ENCODE measurements at regions not wholly inside any gene's neighbourhood (a gene's known extent, or its start where the extent isn't known, plus 50 kb on each side); places are given as distances from the start of the nearest gene placed in this dataset.

GRCh38 chr13:100827489-100828176, 153.0 kb upstream of the TMTC4 start:
- DNase-seq (ENCODE audit: low read depth): no peak
- in situ Hi-C loops (cut with HindIII; ENCODE audit: low pct_unique_long_range_greater_than_20kb, low sequenced_read_pairs): no loop called here

GRCh38 chr13:100826441-100826840, 151.8 kb upstream of the TMTC4 start:
- DNase-seq (ENCODE audit: low read depth): no peak
- in situ Hi-C loops (cut with HindIII; ENCODE audit: low pct_unique_long_range_greater_than_20kb, low sequenced_read_pairs): no loop called here

- in situ Hi-C loops (cut with HindIII; ENCODE audit: low pct_unique_long_range_greater_than_20kb, low sequenced_read_pairs): no loop called here
- no peak for DNase-seq (ENCODE audit: low read depth)
Measured at GRCh38 chr13:100825557-100825956, 151.0 kb upstream of the TMTC4 start.

- in situ Hi-C loops (cut with HindIII; ENCODE audit: low pct_unique_long_range_greater_than_20kb, low sequenced_read_pairs): no loop called here
- no peak for DNase-seq (ENCODE audit: low read depth)
Measured at GRCh38 chr13:100824366-100824765, 149.8 kb upstream of the TMTC4 start.

- in situ Hi-C loops (cut with HindIII; ENCODE audit: low pct_unique_long_range_greater_than_20kb, low sequenced_read_pairs): no loop called here
- DNase-seq (ENCODE audit: low read depth): no peak
Measured at GRCh38 chr13:100823448-100823847, 148.9 kb upstream of the TMTC4 start.

- in situ Hi-C loops (cut with HindIII; ENCODE audit: low pct_unique_long_range_greater_than_20kb, low sequenced_read_pairs): no loop called here
- DNase-seq (ENCODE audit: low read depth): no peak
Measured at GRCh38 chr13:100822871-100823443, 148.4 kb upstream of the TMTC4 start.

- DNase-seq (ENCODE audit: low read depth): no peak
Measured at GRCh38 chr13:100818711-100819110, 144.1 kb upstream of the TMTC4 start.

GRCh38 chr13:100817928-100818327, 143.3 kb upstream of the TMTC4 start:
- in situ Hi-C loops (cut with HindIII; ENCODE audit: low pct_unique_long_range_greater_than_20kb, low sequenced_read_pairs): no loop called here
- no peak for DNase-seq (ENCODE audit: low read depth)

More at GRCh38 chr13:100818711-100819110, 144.1 kb upstream of the TMTC4 start:
- in situ Hi-C loops (cut with HindIII; ENCODE audit: low pct_unique_long_range_greater_than_20kb, low sequenced_read_pairs): no loop called here

GRCh38 chr13:100815476-100816046, 141.0 kb upstream of the TMTC4 start:
- DNase-seq (ENCODE audit: low read depth): no peak
- in situ Hi-C loops (cut with HindIII; ENCODE audit: low pct_unique_long_range_greater_than_20kb, low sequenced_read_pairs): no loop called here

- no peak for DNase-seq (ENCODE audit: low read depth)
- in situ Hi-C loops (cut with HindIII; ENCODE audit: low pct_unique_long_range_greater_than_20kb, low sequenced_read_pairs): no loop called here
Measured at GRCh38 chr13:100812982-100813584, 138.5 kb upstream of the TMTC4 start.

- no peak for DNase-seq (ENCODE audit: low read depth)
- in situ Hi-C loops (cut with HindIII; ENCODE audit: low pct_unique_long_range_greater_than_20kb, low sequenced_read_pairs): no loop called here
Measured at GRCh38 chr13:100811928-100812327, 137.3 kb upstream of the TMTC4 start.

- in situ Hi-C loops (cut with HindIII; ENCODE audit: low pct_unique_long_range_greater_than_20kb, low sequenced_read_pairs): no loop called here
- no peak for DNase-seq (ENCODE audit: low read depth)
Measured at GRCh38 chr13:100811024-100811865, 136.7 kb upstream of the TMTC4 start.

- no peak for DNase-seq (ENCODE audit: low read depth)
Measured at GRCh38 chr13:100810481-100810880, 135.9 kb upstream of the TMTC4 start.

GRCh38 chr13:100809856-100810255, 135.3 kb upstream of the TMTC4 start:
- in situ Hi-C loops (cut with HindIII; ENCODE audit: low pct_unique_long_range_greater_than_20kb, low sequenced_read_pairs): no loop called here
- no peak for DNase-seq (ENCODE audit: low read depth)

More at GRCh38 chr13:100810481-100810880, 135.9 kb upstream of the TMTC4 start:
- in situ Hi-C loops (cut with HindIII; ENCODE audit: low pct_unique_long_range_greater_than_20kb, low sequenced_read_pairs): no loop called here

- in situ Hi-C loops (cut with HindIII; ENCODE audit: low pct_unique_long_range_greater_than_20kb, low sequenced_read_pairs): no loop called here
- DNase-seq (ENCODE audit: low read depth): no peak
Measured at GRCh38 chr13:100809129-100809390, 134.5 kb upstream of the TMTC4 start.

- no peak for DNase-seq (ENCODE audit: low read depth)
- in situ Hi-C loops (cut with HindIII; ENCODE audit: low pct_unique_long_range_greater_than_20kb, low sequenced_read_pairs): no loop called here
Measured at GRCh38 chr13:100808330-100809128, 133.9 kb upstream of the TMTC4 start.

GRCh38 chr13:100803091-100803490, 128.5 kb upstream of the TMTC4 start:
- DNase-seq (ENCODE audit: low read depth): no peak
- in situ Hi-C loops (cut with HindIII; ENCODE audit: low pct_unique_long_range_greater_than_20kb, low sequenced_read_pairs): no loop called here

- DNase-seq (ENCODE audit: low read depth): no peak
Measured at GRCh38 chr13:100800283-100800875, 125.8 kb upstream of the TMTC4 start.

More at GRCh38 chr13:100800283-100800875, 125.8 kb upstream of the TMTC4 start:
- in situ Hi-C loops (cut with HindIII; ENCODE audit: low pct_unique_long_range_greater_than_20kb, low sequenced_read_pairs): no loop called here

All from Caki2 (cell line).